Bronchial epithelial cell (primary cell): ENCODE measurements at regions not wholly inside any gene's neighbourhood (a gene's known extent, or its start where the extent isn't known, plus 50 kb on each side); places are given as distances from the start of the nearest gene placed in this dataset.

Experiments
- DNase-seq: peaks from one replicate; pipeline ENCODE4 v3.0.0-alpha.2; 2010; ENCODE audit warnings: low read depth
- FAIRE-seq: peaks from 2 replicates; lab custom pipeline; 2011; peaks lifted over from hg19 to GRCh38; lab: Jason Lieb, UNC
- H3K27me3 ChIP-seq: 2 replicates; pipeline ENCODE4 v1.5.1; 2011; ENCODE audit warnings: low read length; ENCODE audit not compliant: control insufficient read depth, insufficient read depth
- H3K36me3 ChIP-seq: 2 replicates; pipeline ENCODE4 v1.5.1; 2011; ENCODE audit warnings: low read length; ENCODE audit not compliant: control insufficient read depth, insufficient read depth
- H3K4me3 ChIP-seq: 2 replicates; pipeline ENCODE4 v1.5.1; 2011; ENCODE audit warnings: mild to moderate bottlenecking, low read depth, low read length, control low read depth
- CTCF ChIP-seq: IDR thresholded peaks from 2 replicates; pipeline ENCODE4 v1.5.1; 2011; ENCODE audit warnings: mild to moderate bottlenecking, moderate library complexity, low read length, control low read depth, inconsistent platforms; ENCODE audit not compliant: insufficient read depth, severe bottlenecking

GRCh38 chr11:106514706-106515105 is 437.2 kb downstream of the AASDHPPT start:
- no peak overlapping the region for H3K4me3 ChIP-seq
- H3K27me3 ChIP-seq: no peaks in the 10 kb centered on the region
- no peak for TF ChIP-seq CTCF
- no peak for DNase-seq
- no peaks in the 10 kb centered on the region for H3K36me3 ChIP-seq
- no peak for FAIRE-seq

GRCh38 chr11:106517426-106517825 is 440.0 kb downstream of the AASDHPPT start:
- no peak for TF ChIP-seq CTCF

GRCh38 chr11:106520146-106520912 is 442.9 kb downstream of the AASDHPPT start:
- Histone ChIP-seq H3K4me3 (no peak overlapping the region), H3K27me3 (no peaks in the 10 kb centered on the region), H3K36me3 (no peaks in the 10 kb centered on the region)
- DNase-seq: peak; percentile 21
- FAIRE-seq: no peak
- no peak for TF ChIP-seq CTCF

More at GRCh38 chr11:106517426-106517825, 440.0 kb downstream of the AASDHPPT start:
- Histone ChIP-seq H3K27me3 (no peaks in the 10 kb centered on the region), H3K4me3 (no peak overlapping the region), H3K36me3 (no peaks in the 10 kb centered on the region)
- no peak for FAIRE-seq
- DNase-seq: no peak

GRCh38 chr11:106520920-106521319 is 443.5 kb downstream of the AASDHPPT start:
- Histone ChIP-seq H3K4me3 (no peak overlapping the region), H3K36me3 (no peaks in the 10 kb centered on the region), H3K27me3 (no peaks in the 10 kb centered on the region)
- FAIRE-seq (no peak), DNase-seq (no peak)
- no peak for TF ChIP-seq CTCF

GRCh38 chr11:106523171-106523570 is 445.7 kb downstream of the AASDHPPT start:
- TF ChIP-seq CTCF: no peak
- no peak for FAIRE-seq
- DNase-seq: no peak
- Histone ChIP-seq H3K27me3 (no peaks in the 10 kb centered on the region), H3K36me3 (no peaks in the 10 kb centered on the region), H3K4me3 (no peak overlapping the region)

GRCh38 chr11:106523921-106524320 is 446.5 kb downstream of the AASDHPPT start:
- DNase-seq: no peak
- Histone ChIP-seq H3K27me3 (no peaks in the 10 kb centered on the region), H3K36me3 (no peaks in the 10 kb centered on the region), H3K4me3 (no peak overlapping the region)
- no peak for FAIRE-seq
- no peak for TF ChIP-seq CTCF
